ENCODE measurements at regions not wholly inside any gene's neighbourhood (a gene's known extent, or its start where the extent isn't known, plus 50 kb on each side); places are given as distances from the start of the nearest gene placed in this dataset.

- ATAC-seq, result no peak
- Mint-ChIP-seq H3K9me3 (peaks cover 0 to 8% (median 0%) of the 10 kb centered on the region in 9 donors), H3K27me3 (peaks cover 0 to 2% (median 0%) of the 10 kb centered on the region in 5 donors), H3K4me1 (no peaks in the 10 kb centered on the region), H3K4me3 (no peak overlapping the region), H3K27ac (no peak overlapping the region), H3K36me3 (no peaks in the 10 kb centered on the region)
- DNase-seq, result no peak
- POLR2A ChIA-PET, result no interaction called here
Observed at GRCh38 chr18:44126598-44126997, 554.1 kb upstream of the SETBP1 start.

GRCh38 chr18:44128365-44128764, 552.3 kb upstream of the SETBP1 start:
- H3K4me1 Mint-ChIP-seq, result no peaks in the 10 kb centered on the region
- H3K27ac Mint-ChIP-seq, result no peak overlapping the region
- H3K9me3 Mint-ChIP-seq, result peaks cover 0 to 10% (median 0%) of the 10 kb centered on the region in 9 donors
- POLR2A ChIA-PET, result no interaction called here
- ATAC-seq (no peak), DNase-seq (no peak)
- H3K36me3 Mint-ChIP-seq, result no peaks in the 10 kb centered on the region
- H3K27me3 Mint-ChIP-seq, result peaks cover 0 to 2% (median 0%) of the 10 kb centered on the region in 5 donors
- no peak overlapping the region for H3K4me3 Mint-ChIP-seq

- H3K4me3 Mint-ChIP-seq, result no peak overlapping the region
- ATAC-seq, result no peak
Observed at GRCh38 chr18:44130376-44130942, 550.2 kb upstream of the SETBP1 start.

GRCh38 chr18:44133483-44133882, 547.2 kb upstream of the SETBP1 start:
- ATAC-seq, result no peak
- H3K4me1 Mint-ChIP-seq, result no peaks in the 10 kb centered on the region
- peaks cover 0 to 2% (median 0%) of the 10 kb centered on the region in 5 donors for H3K27me3 Mint-ChIP-seq
- no peak overlapping the region for H3K4me3 Mint-ChIP-seq
- no peaks in the 10 kb centered on the region for H3K36me3 Mint-ChIP-seq
- POLR2A ChIA-PET, result no interaction called here
- H3K27ac Mint-ChIP-seq, result no peak overlapping the region
- H3K9me3 Mint-ChIP-seq, result peaks cover 0 to 20% (median 0%) of the 10 kb centered on the region in 9 donors
- no peak for DNase-seq

More at GRCh38 chr18:44130376-44130942, 550.2 kb upstream of the SETBP1 start:
- Mint-ChIP-seq H3K9me3 (peaks cover 0 to 20% (median 0%) of the 10 kb centered on the region in 9 donors), H3K27me3 (peaks cover 0 to 2% (median 0%) of the 10 kb centered on the region in 5 donors), H3K4me1 (no peaks in the 10 kb centered on the region), H3K27ac (no peak overlapping the region), H3K36me3 (no peaks in the 10 kb centered on the region)
- POLR2A ChIA-PET, result no interaction called here
- DNase-seq, result peak in 1 of 10 donors; percentile 2

- H3K36me3 Mint-ChIP-seq, result no peaks in the 10 kb centered on the region
- ATAC-seq, result no peak
- POLR2A ChIA-PET, result no interaction called here
- peaks cover 0 to 20% (median 0%) of the 10 kb centered on the region in 9 donors for H3K9me3 Mint-ChIP-seq
- no peak overlapping the region for H3K4me3 Mint-ChIP-seq
- no peak overlapping the region for H3K27ac Mint-ChIP-seq
- DNase-seq, result no peak
- no peaks in the 10 kb centered on the region for H3K4me1 Mint-ChIP-seq
- peaks cover 0 to 2% (median 0%) of the 10 kb centered on the region in 5 donors for H3K27me3 Mint-ChIP-seq
Observed at GRCh38 chr18:44134447-44134846, 546.2 kb upstream of the SETBP1 start.

- H3K36me3 Mint-ChIP-seq, result no peaks in the 10 kb centered on the region
- H3K27me3 Mint-ChIP-seq, result peaks cover 0 to 2% (median 0%) of the 10 kb centered on the region in 5 donors
- DNase-seq (no peak), ATAC-seq (no peak)
- H3K4me1 Mint-ChIP-seq, result no peaks in the 10 kb centered on the region
- no peak overlapping the region for H3K4me3 Mint-ChIP-seq
- H3K9me3 Mint-ChIP-seq, result peaks cover 0 to 20% (median 0%) of the 10 kb centered on the region in 9 donors
- no peak overlapping the region for H3K27ac Mint-ChIP-seq
- POLR2A ChIA-PET, result no interaction called here
Observed at GRCh38 chr18:44135741-44136140, 544.9 kb upstream of the SETBP1 start.

- peaks cover 0 to 19% (median 0%) of the 10 kb centered on the region in 9 donors for H3K9me3 Mint-ChIP-seq
- no peaks in the 10 kb centered on the region for H3K36me3 Mint-ChIP-seq
- no peak overlapping the region for H3K27ac Mint-ChIP-seq
- POLR2A ChIA-PET, result no interaction called here
- ATAC-seq, result no peak
- no peak overlapping the region for H3K4me3 Mint-ChIP-seq
- no peaks in the 10 kb centered on the region for H3K4me1 Mint-ChIP-seq
- no peak for DNase-seq
- peaks cover 0 to 2% (median 0%) of the 10 kb centered on the region in 5 donors for H3K27me3 Mint-ChIP-seq
Observed at GRCh38 chr18:44136326-44136725, 544.4 kb upstream of the SETBP1 start.

GRCh38 chr18:44143072-44143471, 537.6 kb upstream of the SETBP1 start:
- Mint-ChIP-seq H3K9me3 (no peaks in the 10 kb centered on the region), H3K27ac (no peak overlapping the region), H3K27me3 (no peaks in the 10 kb centered on the region), H3K36me3 (no peaks in the 10 kb centered on the region), H3K4me3 (no peak overlapping the region), H3K4me1 (no peaks in the 10 kb centered on the region)
- POLR2A ChIA-PET, result no interaction called here
- no peak for DNase-seq
- no peak for ATAC-seq

GRCh38 chr18:44149706-44150105, 531.0 kb upstream of the SETBP1 start:
- DNase-seq, result no peak
- Mint-ChIP-seq H3K4me3 (no peak overlapping the region), H3K9me3 (peaks cover 0 to 3% (median 0%) of the 10 kb centered on the region in 9 donors), H3K27ac (no peak overlapping the region), H3K4me1 (no peaks in the 10 kb centered on the region), H3K27me3 (no peaks in the 10 kb centered on the region), H3K36me3 (no peaks in the 10 kb centered on the region)
- no peak for ATAC-seq
- POLR2A ChIA-PET, result no interaction called here

- no peak overlapping the region for H3K27ac Mint-ChIP-seq
Observed at GRCh38 chr18:44153981-44154380, 526.7 kb upstream of the SETBP1 start.

GRCh38 chr18:44156126-44156525, 524.6 kb upstream of the SETBP1 start:
- no peaks in the 10 kb centered on the region for H3K36me3 Mint-ChIP-seq
- no peak overlapping the region for H3K27ac Mint-ChIP-seq
- H3K9me3 Mint-ChIP-seq, result peaks cover 0 to 11% (median 0%) of the 10 kb centered on the region in 9 donors
- POLR2A ChIA-PET, result no interaction called here
- no peaks in the 10 kb centered on the region for H3K27me3 Mint-ChIP-seq
- H3K4me1 Mint-ChIP-seq, result no peaks in the 10 kb centered on the region
- ATAC-seq (no peak), DNase-seq (no peak)
- no peak overlapping the region for H3K4me3 Mint-ChIP-seq

More at GRCh38 chr18:44153981-44154380, 526.7 kb upstream of the SETBP1 start:
- no peak overlapping the region for H3K4me3 Mint-ChIP-seq
- POLR2A ChIA-PET, result no interaction called here
- H3K27me3 Mint-ChIP-seq, result no peaks in the 10 kb centered on the region
- DNase-seq (no peak), ATAC-seq (no peak)
- peaks cover 0 to 10% (median 0%) of the 10 kb centered on the region in 9 donors for H3K9me3 Mint-ChIP-seq
- H3K36me3 Mint-ChIP-seq, result no peaks in the 10 kb centered on the region
- no peaks in the 10 kb centered on the region for H3K4me1 Mint-ChIP-seq

GRCh38 chr18:44156776-44157335, 523.8 kb upstream of the SETBP1 start:
- H3K36me3 Mint-ChIP-seq, result no peaks in the 10 kb centered on the region
- ATAC-seq (no peak), DNase-seq (no peak)
- H3K9me3 Mint-ChIP-seq, result peaks cover 0 to 18% (median 2%) of the 10 kb centered on the region in 9 donors
- H3K27me3 Mint-ChIP-seq, result no peaks in the 10 kb centered on the region
- POLR2A ChIA-PET, result no interaction called here
- H3K4me3 Mint-ChIP-seq, result no peak overlapping the region
- no peak overlapping the region for H3K27ac Mint-ChIP-seq
- H3K4me1 Mint-ChIP-seq, result no peaks in the 10 kb centered on the region

GRCh38 chr18:44170208-44170880, 510.3 kb upstream of the SETBP1 start:
- Mint-ChIP-seq H3K4me3 (no peak overlapping the region), H3K27ac (no peak overlapping the region), H3K36me3 (peaks cover 0 to 5% (median 0%) of the 10 kb centered on the region in 3 donors), H3K4me1 (no peaks in the 10 kb centered on the region), H3K9me3 (peaks cover 0 to 12% (median 0%) of the 10 kb centered on the region in 9 donors), H3K27me3 (no peaks in the 10 kb centered on the region)
- ATAC-seq, result no peak
- POLR2A ChIA-PET, result no interaction called here
- no peak for DNase-seq
